Fibroblast of lung (primary cell): ENCODE measurements at regions not wholly inside any gene's neighbourhood (a gene's known extent, or its start where the extent isn't known, plus 50 kb on each side); places are given as distances from the start of the nearest gene placed in this dataset.
A peak's percentile ranks its signal among the peaks of the same experiment; 100 is the strongest.

Experiments used
- DNase-seq, 2 donors: peaks; one replicate each; pipeline versions ENCODE4 v3.0.0 to v3.0.0-alpha.2; 2010; ENCODE audit warnings: low read depth in 2 of 2
- H2AFZ ChIP-seq: 2 replicates; pipeline ENCODE4 v1.5.1; 2012; ENCODE audit warnings: low read length, control low read depth, inconsistent platforms
- H3K27ac ChIP-seq: 2 replicates; pipeline ENCODE4 v1.5.1; 2011; ENCODE audit warnings: low read length, control low read depth; ENCODE audit not compliant: insufficient read depth
- H3K27me3 ChIP-seq: 2 replicates; pipeline ENCODE4 v1.5.1; 2011; ENCODE audit warnings: mild to moderate bottlenecking, low read length; ENCODE audit not compliant: control insufficient read depth, insufficient read depth
- H3K36me3 ChIP-seq: 2 replicates; pipeline ENCODE4 v1.5.1; 2011; ENCODE audit warnings: low read length; ENCODE audit not compliant: control insufficient read depth, insufficient read depth
- H3K4me1 ChIP-seq: 2 replicates; pipeline ENCODE4 v1.5.1; 2011; ENCODE audit warnings: low read length; ENCODE audit not compliant: control insufficient read depth, insufficient read depth; ENCODE audit errors: extremely low read depth
- H3K4me2 ChIP-seq: 2 replicates; pipeline ENCODE4 v1.5.1; 2011; ENCODE audit warnings: low read length, control low read depth; ENCODE audit not compliant: insufficient read depth; ENCODE audit errors: extremely low read depth
- H3K4me3 ChIP-seq, 4 experiments: fragments of 200-600 bp in 1 of 4; sonication (generic) in 1 of 4; replicated peaks in 1 of 4; 2 replicates each; pipeline ENCODE4 v1.5.1; 2011 to 2016; ENCODE audit warnings: low read length in 4 of 4, low read depth in 3 of 4, mild to moderate bottlenecking in 3 of 4, control low read depth in 2 of 4, inconsistent platforms in 1 of 4, mixed read lengths in 1 of 4; ENCODE audit not compliant: insufficient read depth in 1 of 4; ENCODE audit errors: control extremely low read depth in 1 of 4
- H3K79me2 ChIP-seq: 2 replicates; pipeline ENCODE4 v1.5.1; 2012; ENCODE audit warnings: mild to moderate bottlenecking, low read length, inconsistent platforms; ENCODE audit not compliant: control insufficient read depth, insufficient read depth
- H3K9ac ChIP-seq: 2 replicates; pipeline ENCODE4 v1.5.1; 2011; ENCODE audit warnings: mild to moderate bottlenecking, low read length, control low read depth; ENCODE audit not compliant: insufficient read depth
- H3K9me3 ChIP-seq: 2 replicates; pipeline ENCODE4 v1.5.1; 2012; ENCODE audit warnings: low read depth, low read length; ENCODE audit not compliant: control insufficient read depth, insufficient read depth
- H4K20me1 ChIP-seq: 2 replicates; pipeline ENCODE4 v1.5.1; 2011; ENCODE audit warnings: low read length; ENCODE audit not compliant: control insufficient read depth, insufficient read depth; ENCODE audit errors: extremely low read depth
- EZH2 ChIP-seq: IDR thresholded peaks from 2 replicates; pipeline ENCODE4 v1.5.1; 2012; ENCODE audit warnings: low read length, control low read depth, mild to moderate bottlenecking; ENCODE audit errors: missing control alignments
- TF ChIP-seq, protein P1 (sequence below), 2 donors: IDR thresholded peaks in 1 of 2; conservative IDR thresholded peaks in 1 of 2; 1 replicate in 1 of 2; 2 replicates in 1 of 2; pipeline ENCODE4 v1.5.1; 2011 to 2012; ENCODE audit warnings: low read length in 2 of 2, control low read depth in 1 of 2, inconsistent platforms in 1 of 2, low read depth in 1 of 2, mild to moderate bottlenecking in 1 of 2

DNA sequence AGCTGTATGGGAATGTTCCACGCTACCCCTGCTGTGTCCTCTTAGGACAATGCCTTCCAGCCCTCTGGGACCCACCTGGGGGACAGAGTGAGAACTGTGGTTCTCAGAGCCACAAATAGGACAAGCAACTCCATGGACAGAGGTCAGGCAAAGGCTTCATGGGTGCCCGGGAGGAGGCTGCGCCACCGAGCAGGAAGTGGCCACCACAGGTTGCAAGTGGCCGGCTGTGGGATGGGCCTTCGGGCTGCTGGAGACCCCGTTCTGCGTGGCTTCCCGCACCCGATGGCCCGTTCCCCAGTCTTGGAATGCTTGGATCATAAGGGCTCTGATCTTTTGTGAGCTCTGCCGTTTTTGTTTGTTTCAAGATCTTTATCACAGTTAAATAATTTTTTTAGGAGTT is 118.8 kb downstream of the BOD1 start:
- DNase-seq: no peak
- TF ChIP-seq, protein P1, sequence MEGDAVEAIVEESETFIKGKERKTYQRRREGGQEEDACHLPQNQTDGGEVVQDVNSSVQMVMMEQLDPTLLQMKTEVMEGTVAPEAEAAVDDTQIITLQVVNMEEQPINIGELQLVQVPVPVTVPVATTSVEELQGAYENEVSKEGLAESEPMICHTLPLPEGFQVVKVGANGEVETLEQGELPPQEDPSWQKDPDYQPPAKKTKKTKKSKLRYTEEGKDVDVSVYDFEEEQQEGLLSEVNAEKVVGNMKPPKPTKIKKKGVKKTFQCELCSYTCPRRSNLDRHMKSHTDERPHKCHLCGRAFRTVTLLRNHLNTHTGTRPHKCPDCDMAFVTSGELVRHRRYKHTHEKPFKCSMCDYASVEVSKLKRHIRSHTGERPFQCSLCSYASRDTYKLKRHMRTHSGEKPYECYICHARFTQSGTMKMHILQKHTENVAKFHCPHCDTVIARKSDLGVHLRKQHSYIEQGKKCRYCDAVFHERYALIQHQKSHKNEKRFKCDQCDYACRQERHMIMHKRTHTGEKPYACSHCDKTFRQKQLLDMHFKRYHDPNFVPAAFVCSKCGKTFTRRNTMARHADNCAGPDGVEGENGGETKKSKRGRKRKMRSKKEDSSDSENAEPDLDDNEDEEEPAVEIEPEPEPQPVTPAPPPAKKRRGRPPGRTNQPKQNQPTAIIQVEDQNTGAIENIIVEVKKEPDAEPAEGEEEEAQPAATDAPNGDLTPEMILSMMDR (conservative IDR thresholded peaks at IDR 0.05 in 1 of 2, IDR thresholded peaks at IDR 0.05 in 1 of 2; ENCODE audit: low read depth in 1 of 2, low read length in 2 of 2): no peak
- TF ChIP-seq EZH2: no peak
- Histone ChIP-seq H2AFZ (no peak overlapping the region), H3K27ac (no peak overlapping the region), H3K9ac (no peak overlapping the region), H3K9me3 (no peaks in the 10 kb centered on the region), H3K36me3 (no peaks in the 10 kb centered on the region), H3K4me3 (no peak overlapping the region), H3K79me2 (no peaks in the 10 kb centered on the region), H3K4me1 (peaks cover 8% of the 10 kb centered on the region), H3K4me2 (no peak overlapping the region), H3K27me3 (no peaks in the 10 kb centered on the region), H4K20me1 (no peaks in the 10 kb centered on the region)

DNA sequence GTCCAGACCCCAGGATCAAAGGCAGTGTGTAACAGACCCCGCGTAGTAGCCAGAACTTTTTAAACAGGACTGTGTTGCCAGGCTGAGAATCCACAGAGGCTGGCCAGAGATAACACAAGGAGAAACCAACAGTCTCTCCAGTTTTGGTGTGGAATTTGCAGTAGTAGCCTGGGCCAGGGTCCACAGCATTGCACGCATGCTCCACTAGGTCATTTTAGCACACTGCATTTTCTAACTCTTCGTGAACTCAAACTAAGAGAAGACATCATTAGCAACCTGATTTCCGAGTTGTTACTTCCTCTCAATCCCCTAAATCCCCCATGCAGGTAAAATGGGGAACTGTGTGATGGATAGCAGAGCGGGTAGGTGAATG is 119.6 kb downstream of the BOD1 start:
- no peak overlapping the region for H3K27ac ChIP-seq
- no peaks in the 10 kb centered on the region for H3K79me2 ChIP-seq
- no peaks in the 10 kb centered on the region for H3K27me3 ChIP-seq
- peaks cover 8% of the 10 kb centered on the region for H3K4me1 ChIP-seq
- no peaks in the 10 kb centered on the region for H3K9me3 ChIP-seq
- no peak overlapping the region for H3K4me3 ChIP-seq
- no peak overlapping the region for H3K9ac ChIP-seq
- H3K4me2 ChIP-seq: no peak overlapping the region
- no peak overlapping the region for H2AFZ ChIP-seq
- no peaks in the 10 kb centered on the region for H4K20me1 ChIP-seq
- H3K36me3 ChIP-seq: no peaks in the 10 kb centered on the region
- DNase-seq: no peak
- TF ChIP-seq, protein P1 (conservative IDR thresholded peaks at IDR 0.05 in 1 of 2, IDR thresholded peaks at IDR 0.05 in 1 of 2; ENCODE audit: low read depth in 1 of 2, low read length in 2 of 2): no peak
- no peak for TF ChIP-seq EZH2

DNA sequence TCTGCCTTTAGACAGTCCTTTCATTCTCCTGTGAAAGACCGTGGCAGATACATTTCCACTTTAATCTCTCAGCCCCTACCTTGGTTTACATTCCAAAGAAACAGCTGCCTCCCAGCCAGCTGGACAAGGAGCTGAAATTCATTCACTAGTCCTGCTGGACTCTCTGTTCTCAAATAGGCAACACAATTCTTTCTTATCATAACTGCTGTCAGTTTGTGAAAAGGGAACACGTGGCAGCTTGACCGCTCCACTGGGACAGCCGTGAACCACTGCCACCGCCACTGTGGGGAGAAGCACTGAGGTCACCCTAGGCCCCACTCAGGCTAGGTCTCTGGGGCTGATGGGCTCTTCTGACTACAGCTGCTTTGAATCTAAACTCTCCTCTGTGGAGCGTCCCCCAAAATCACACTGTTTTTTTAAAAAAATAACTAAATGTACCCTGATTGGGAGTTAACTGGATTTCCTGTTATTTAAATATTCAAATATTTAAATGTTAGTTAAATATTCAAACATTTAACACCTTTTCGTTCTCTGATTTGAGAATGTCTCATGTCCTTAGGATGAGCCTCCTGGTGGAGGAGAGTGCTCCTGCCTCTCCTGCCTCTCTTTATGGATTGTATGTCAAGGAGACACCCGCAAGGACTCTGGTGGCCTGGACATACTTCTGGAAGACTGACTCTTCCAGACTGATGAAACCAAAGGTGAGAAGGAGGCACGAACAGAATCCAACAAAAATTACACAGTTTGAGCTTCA is 120.1 kb downstream of the BOD1 start:
- H4K20me1 ChIP-seq: no peaks in the 10 kb centered on the region
- H3K4me2 ChIP-seq: no peak overlapping the region
- H3K27me3 ChIP-seq: no peaks in the 10 kb centered on the region
- H2AFZ ChIP-seq: no peak overlapping the region
- H3K27ac ChIP-seq: no peak overlapping the region
- no peaks in the 10 kb centered on the region for H3K36me3 ChIP-seq
- H3K9ac ChIP-seq: no peak overlapping the region
- H3K4me3 ChIP-seq: no peak overlapping the region
- peaks cover 8% of the 10 kb centered on the region for H3K4me1 ChIP-seq
- H3K79me2 ChIP-seq: no peaks in the 10 kb centered on the region
- peak in 1 of 2 donors; percentile 16 for DNase-seq
- TF ChIP-seq EZH2: no peak
- TF ChIP-seq, protein P1 (conservative IDR thresholded peaks at IDR 0.05 in 1 of 2, IDR thresholded peaks at IDR 0.05 in 1 of 2; ENCODE audit: low read depth in 1 of 2, low read length in 2 of 2): peak in 1 of 2 donors; percentile 14
- H3K9me3 ChIP-seq: no peaks in the 10 kb centered on the region
